ENCODE measurements at regions not wholly inside any gene's neighbourhood (a gene's known extent, or its start where the extent isn't known, plus 50 kb on each side); places are given as distances from the start of the nearest gene placed in this dataset.

DNA sequence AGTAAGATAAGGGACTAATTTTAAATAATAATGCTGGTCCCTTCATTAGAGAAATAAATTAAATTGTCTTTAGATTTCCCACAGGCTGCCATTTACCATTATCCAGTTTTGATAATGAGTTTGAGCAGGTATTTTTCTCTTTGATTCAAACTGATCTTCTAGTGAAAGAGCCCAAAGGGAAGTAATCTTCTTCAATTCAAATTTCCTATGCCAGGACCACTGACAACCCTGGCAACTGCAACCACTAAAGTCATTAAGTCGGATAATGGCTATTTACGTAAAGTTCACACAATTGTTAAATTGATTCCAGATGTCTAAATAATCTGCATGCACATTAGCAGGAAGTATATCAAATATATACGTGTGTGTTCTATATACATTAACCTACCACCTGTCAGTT, 399.3 kb downstream of the PTPRC start:
- DNase-seq (no peak), ATAC-seq (no peak)
- Histone ChIP-seq H3K4me1 (no peaks in the 10 kb centered on the region), H3K4me3 (no peak overlapping the region), H3K9me3 (no peaks in the 10 kb centered on the region), H3K27me3 (no peaks in the 10 kb centered on the region), H3K36me3 (no peaks in the 10 kb centered on the region), H3K27ac (no peak overlapping the region)
- intact Hi-C loops (cut with DNase I) = no loop called here
- TF ChIP-seq, protein P1, sequence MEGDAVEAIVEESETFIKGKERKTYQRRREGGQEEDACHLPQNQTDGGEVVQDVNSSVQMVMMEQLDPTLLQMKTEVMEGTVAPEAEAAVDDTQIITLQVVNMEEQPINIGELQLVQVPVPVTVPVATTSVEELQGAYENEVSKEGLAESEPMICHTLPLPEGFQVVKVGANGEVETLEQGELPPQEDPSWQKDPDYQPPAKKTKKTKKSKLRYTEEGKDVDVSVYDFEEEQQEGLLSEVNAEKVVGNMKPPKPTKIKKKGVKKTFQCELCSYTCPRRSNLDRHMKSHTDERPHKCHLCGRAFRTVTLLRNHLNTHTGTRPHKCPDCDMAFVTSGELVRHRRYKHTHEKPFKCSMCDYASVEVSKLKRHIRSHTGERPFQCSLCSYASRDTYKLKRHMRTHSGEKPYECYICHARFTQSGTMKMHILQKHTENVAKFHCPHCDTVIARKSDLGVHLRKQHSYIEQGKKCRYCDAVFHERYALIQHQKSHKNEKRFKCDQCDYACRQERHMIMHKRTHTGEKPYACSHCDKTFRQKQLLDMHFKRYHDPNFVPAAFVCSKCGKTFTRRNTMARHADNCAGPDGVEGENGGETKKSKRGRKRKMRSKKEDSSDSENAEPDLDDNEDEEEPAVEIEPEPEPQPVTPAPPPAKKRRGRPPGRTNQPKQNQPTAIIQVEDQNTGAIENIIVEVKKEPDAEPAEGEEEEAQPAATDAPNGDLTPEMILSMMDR (IDR thresholded peaks at IDR 0.05) = no peak

DNA sequence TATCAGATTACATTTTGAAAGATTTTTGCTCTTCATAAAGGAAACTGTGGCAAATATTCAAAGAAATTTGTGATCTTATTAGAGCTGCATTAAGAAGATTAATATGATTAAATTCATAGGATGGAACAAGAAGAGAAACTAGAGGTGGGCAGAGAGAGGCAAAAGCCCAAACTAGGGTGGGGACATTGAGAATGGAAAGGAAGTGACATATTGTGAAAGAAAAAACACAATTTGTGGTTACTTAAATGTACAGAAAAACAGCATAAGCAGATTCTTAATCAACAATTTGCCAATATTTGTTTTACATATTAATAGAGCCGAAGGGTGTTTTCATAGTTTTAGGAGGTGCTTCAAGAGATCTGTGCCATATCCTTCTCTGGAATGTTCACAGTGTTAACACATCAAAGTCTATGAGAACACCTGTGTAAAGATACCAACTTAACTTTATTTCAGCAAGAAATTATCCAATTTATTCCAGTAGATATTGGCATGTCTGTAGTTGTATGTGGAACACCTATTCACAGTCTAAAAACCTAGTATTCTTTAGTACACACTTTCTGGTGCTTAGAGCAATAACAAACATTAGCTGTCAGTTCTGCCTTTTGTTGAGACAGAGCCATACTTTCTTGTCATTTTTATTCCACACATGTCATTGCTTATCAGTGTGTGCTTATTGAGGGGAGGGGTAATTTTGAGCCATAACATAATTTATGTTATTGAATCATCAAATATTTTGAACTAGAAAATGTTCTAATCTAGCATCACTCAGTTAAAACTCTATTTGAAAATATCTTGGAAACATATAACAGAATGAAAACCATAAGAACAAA, 401.5 kb downstream of the PTPRC start:
- DNase-seq = no peak
- ATAC-seq = no peak
- Histone ChIP-seq H3K36me3 (no peaks in the 10 kb centered on the region), H3K9me3 (no peaks in the 10 kb centered on the region), H3K27ac (no peak overlapping the region), H3K27me3 (no peaks in the 10 kb centered on the region), H3K4me3 (no peak overlapping the region), H3K4me1 (no peaks in the 10 kb centered on the region)
- TF ChIP-seq, protein P1 (IDR thresholded peaks at IDR 0.05) = no peak
- intact Hi-C loops (cut with DNase I) = no loop called here

DNA sequence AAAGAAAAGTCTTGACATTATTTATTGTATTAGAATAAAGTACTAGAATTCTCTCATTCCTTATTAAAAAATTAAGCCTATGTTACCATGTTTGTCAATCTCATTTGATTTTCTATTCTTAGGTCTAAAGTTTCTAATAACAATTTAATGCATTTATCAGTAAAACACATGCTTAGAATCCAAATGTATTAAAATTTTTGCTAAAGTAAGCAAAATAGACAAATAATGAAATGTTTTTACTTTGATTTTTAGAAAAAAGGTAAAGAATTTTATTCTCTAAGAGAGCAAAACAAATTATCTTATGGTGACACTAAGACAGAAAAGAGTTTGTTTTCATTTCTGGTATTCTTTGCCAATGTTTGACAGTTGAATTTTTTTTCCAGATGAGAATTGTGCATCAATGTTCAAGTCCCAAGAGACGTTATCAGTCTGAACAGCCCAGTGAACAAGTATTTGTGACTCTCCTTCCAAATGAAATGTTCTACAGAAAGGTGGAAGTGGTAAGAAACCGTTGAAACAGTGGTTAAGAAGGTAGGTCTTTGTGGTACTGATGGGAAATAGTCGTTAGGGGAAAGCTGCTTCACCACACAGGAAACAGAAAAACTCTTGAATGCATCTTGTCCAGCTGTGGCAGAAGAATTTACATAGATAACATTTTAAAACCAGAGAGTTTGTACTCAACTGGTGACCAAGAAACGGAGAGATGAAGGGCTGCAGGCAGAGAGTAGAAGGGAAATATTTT, 402.5 kb downstream of the PTPRC start:
- ATAC-seq = no peak
- Histone ChIP-seq H3K27me3 (no peaks in the 10 kb centered on the region), H3K4me3 (no peak overlapping the region), H3K27ac (no peak overlapping the region), H3K9me3 (no peaks in the 10 kb centered on the region), H3K4me1 (no peaks in the 10 kb centered on the region), H3K36me3 (no peaks in the 10 kb centered on the region)
- no peak for DNase-seq
- TF ChIP-seq, protein P1 (IDR thresholded peaks at IDR 0.05) = no peak
- intact Hi-C loops (cut with DNase I) = no loop called here

DNA sequence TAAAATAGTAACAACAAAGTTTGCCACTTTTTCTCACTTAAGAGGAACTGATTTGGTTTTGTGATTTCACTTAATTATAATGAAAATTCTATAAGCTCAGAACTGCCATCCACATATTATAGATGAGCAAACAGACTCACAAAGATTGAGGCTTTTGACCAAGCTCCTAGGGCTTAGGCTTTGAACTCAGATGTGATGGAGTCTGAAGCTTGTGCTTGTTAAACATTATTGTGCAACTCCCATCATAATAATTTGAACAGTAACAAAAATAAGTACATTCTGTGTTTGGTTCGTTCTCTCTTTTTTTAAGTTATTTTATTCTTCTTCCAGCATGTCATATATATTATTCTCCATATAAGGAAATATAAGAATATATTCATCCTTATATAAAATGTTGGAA, 403.4 kb downstream of the PTPRC start:
- DNase-seq (no peak), ATAC-seq (no peak)
- TF ChIP-seq, protein P1 (IDR thresholded peaks at IDR 0.05) = no peak
- no peaks in the 10 kb centered on the region for H3K27me3 ChIP-seq
- intact Hi-C loops (cut with DNase I) = no loop called here
- no peak overlapping the region for H3K27ac ChIP-seq
- no peaks in the 10 kb centered on the region for H3K4me1 ChIP-seq
- no peak overlapping the region for H3K4me3 ChIP-seq
- no peaks in the 10 kb centered on the region for H3K36me3 ChIP-seq
- no peaks in the 10 kb centered on the region for H3K9me3 ChIP-seq

DNA sequence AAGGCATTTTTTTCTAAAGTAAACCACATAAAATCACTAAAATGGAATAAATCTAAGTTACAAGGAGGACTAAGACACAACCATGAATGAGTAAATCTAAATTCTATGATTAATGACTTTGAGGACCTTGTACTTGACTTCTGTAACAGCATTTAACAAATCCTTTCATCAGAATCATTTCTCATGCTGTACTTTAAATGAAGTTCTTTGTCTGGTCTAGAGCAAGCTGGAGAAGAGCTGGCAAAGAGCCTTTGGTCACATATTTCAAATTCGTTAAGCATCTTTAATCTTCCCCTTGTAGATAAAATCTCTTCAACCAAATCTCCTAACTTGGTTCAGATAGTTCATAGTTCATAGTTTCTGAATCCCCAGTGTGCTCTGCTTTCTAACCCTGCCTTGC, 405.4 kb downstream of the PTPRC start:
- TF ChIP-seq, protein P1 (IDR thresholded peaks at IDR 0.05) = no peak

More for the DNA sequence above, 405.4 kb downstream of the PTPRC start:
- ATAC-seq = no peak
- Histone ChIP-seq H3K27ac (no peak overlapping the region), H3K9me3 (no peaks in the 10 kb centered on the region), H3K27me3 (no peaks in the 10 kb centered on the region), H3K4me3 (no peak overlapping the region), H3K4me1 (no peaks in the 10 kb centered on the region), H3K36me3 (no peaks in the 10 kb centered on the region)
- intact Hi-C loops (cut with DNase I) = no loop called here
- DNase-seq = no peak

All from upper lobe of right lung (tissue), 1 donor.